Thoracic aorta (tissue), 2 donors: ENCODE measurements at regions not wholly inside any gene's neighbourhood (a gene's known extent, or its start where the extent isn't known, plus 50 kb on each side); places are given as distances from the start of the nearest gene placed in this dataset.

Experiments
- ATAC-seq: fragments of 150-250 bp; one replicate; pipeline ENCODE4 v1.8.0; 2017; ENCODE audit warnings: low read depth; ENCODE audit not compliant: insufficient number of reproducible peaks, low FRiP score
- DNase-seq: peaks from one replicate; pipeline ENCODE4 v3.0.0-alpha.2; 2020; ENCODE audit warnings: low spot score
- H3K27ac ChIP-seq, 2 donors: fragments of 200-600 bp; sonication (generic); 1 replicate in 1 of 2; 2 replicates in 1 of 2; pipeline ENCODE4 v1.5.1; 2016; ENCODE audit warnings: mild to moderate bottlenecking in 2 of 2, moderate library complexity in 2 of 2
- H3K27me3 ChIP-seq: fragments of 200-600 bp; sonication (generic); replicated peaks from 2 replicates; pipeline ENCODE4 v1.6.0; 2016; ENCODE audit warnings: mild to moderate bottlenecking; ENCODE audit not compliant: insufficient read depth
- H3K36me3 ChIP-seq: fragments of 200-600 bp; sonication (generic); one replicate; pipeline ENCODE4 v1.5.1; 2016
- H3K4me1 ChIP-seq, 2 donors: fragments of 200-600 bp; sonication (generic); 1 replicate in 1 of 2; 2 replicates in 1 of 2; pipeline versions ENCODE4 v1.5.1 to v1.6.0; 2016; ENCODE audit warnings: low read depth in 2 of 2, mild to moderate bottlenecking in 1 of 2; ENCODE audit not compliant: control insufficient read depth in 1 of 2
- H3K4me3 ChIP-seq: fragments of 200-600 bp; sonication (generic); 2 replicates; pipeline ENCODE4 v1.5.1; 2016; ENCODE audit warnings: mild to moderate bottlenecking
- H3K9me3 ChIP-seq: fragments of 200-600 bp; sonication (generic); 2 replicates; pipeline ENCODE4 v1.5.1; 2016
- TF ChIP-seq, protein P1 (sequence below): fragments of 200-600 bp; sonication (generic); IDR thresholded peaks from one replicate; pipeline ENCODE4 v1.5.1; 2019; ENCODE audit warnings: antibody characterized with exemption

DNA sequence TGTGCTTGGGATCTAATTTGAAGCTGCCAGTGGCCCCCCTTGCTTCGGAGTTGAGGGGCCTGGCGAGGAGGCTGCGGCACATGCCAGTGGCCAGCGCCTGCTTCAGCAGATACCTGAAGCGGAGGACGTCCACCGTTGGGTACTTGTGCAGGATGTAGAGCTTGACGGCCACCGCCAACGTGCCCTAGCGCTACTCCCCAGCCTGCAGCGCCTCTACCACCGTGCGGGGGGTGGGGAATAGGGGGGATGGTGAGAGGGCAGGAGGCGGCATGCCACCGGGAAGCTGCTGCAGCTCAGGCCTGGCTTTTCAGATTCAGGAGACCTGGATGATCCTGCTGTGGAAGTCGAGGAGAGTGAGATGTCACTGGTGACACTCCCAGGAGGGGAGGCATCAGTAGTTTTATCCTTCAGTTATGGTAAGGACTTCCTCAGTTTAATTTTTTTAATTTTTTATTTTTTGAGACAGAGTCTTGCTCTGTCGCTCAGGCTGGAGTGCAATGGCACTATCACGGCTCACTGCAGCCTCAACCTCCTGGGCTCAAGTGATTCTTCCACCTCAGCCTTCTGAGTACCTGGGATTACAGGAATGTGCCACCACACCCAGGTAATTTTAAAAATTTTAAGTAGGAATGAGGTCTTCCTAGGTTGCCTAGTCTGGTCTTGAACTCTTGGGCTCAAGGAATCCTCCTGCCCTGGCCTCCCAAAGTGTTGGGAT lies 150.6 kb upstream of the FRMD4B start:
- TF ChIP-seq, protein P1, sequence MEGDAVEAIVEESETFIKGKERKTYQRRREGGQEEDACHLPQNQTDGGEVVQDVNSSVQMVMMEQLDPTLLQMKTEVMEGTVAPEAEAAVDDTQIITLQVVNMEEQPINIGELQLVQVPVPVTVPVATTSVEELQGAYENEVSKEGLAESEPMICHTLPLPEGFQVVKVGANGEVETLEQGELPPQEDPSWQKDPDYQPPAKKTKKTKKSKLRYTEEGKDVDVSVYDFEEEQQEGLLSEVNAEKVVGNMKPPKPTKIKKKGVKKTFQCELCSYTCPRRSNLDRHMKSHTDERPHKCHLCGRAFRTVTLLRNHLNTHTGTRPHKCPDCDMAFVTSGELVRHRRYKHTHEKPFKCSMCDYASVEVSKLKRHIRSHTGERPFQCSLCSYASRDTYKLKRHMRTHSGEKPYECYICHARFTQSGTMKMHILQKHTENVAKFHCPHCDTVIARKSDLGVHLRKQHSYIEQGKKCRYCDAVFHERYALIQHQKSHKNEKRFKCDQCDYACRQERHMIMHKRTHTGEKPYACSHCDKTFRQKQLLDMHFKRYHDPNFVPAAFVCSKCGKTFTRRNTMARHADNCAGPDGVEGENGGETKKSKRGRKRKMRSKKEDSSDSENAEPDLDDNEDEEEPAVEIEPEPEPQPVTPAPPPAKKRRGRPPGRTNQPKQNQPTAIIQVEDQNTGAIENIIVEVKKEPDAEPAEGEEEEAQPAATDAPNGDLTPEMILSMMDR, result no peak
- Histone ChIP-seq H3K27me3 (no peaks in the 10 kb centered on the region), H3K9me3 (no peaks in the 10 kb centered on the region), H3K4me3 (no peak overlapping the region), H3K27ac (no peak overlapping the region), H3K4me1 (peaks cover 0 to under 1% of the 10 kb centered on the region in 2 donors), H3K36me3 (no peaks in the 10 kb centered on the region)
- ATAC-seq (no peak), DNase-seq (no peak)

DNA sequence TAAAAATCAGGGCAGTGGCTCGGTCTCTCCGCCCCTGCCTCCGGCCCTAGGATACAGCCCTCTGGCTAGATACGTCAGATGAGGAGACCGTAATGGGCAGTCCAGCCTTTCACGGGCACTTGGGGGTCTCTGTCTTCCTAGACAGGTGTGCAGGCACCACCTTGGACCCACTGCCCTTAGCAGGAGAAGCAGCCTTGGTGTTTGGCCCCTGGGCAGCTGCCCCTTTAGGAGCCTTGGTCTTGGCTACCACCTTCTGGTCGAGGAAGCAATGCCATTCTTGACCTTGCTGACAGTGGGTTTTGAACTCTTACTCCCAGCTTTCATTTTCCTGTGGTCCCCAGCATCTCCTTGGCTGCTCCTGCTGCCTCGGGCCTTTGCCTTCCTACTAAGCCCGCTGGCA lies 149.7 kb upstream of the FRMD4B start:
- H3K27ac ChIP-seq, result no peak overlapping the region
- no peaks in the 10 kb centered on the region for H3K4me1 ChIP-seq
- H3K4me3 ChIP-seq, result no peak overlapping the region
- H3K9me3 ChIP-seq, result no peaks in the 10 kb centered on the region
- ATAC-seq (no peak), DNase-seq (no peak)
- H3K36me3 ChIP-seq, result no peaks in the 10 kb centered on the region
- TF ChIP-seq, protein P1, result no peak
- H3K27me3 ChIP-seq, result no peaks in the 10 kb centered on the region

DNA sequence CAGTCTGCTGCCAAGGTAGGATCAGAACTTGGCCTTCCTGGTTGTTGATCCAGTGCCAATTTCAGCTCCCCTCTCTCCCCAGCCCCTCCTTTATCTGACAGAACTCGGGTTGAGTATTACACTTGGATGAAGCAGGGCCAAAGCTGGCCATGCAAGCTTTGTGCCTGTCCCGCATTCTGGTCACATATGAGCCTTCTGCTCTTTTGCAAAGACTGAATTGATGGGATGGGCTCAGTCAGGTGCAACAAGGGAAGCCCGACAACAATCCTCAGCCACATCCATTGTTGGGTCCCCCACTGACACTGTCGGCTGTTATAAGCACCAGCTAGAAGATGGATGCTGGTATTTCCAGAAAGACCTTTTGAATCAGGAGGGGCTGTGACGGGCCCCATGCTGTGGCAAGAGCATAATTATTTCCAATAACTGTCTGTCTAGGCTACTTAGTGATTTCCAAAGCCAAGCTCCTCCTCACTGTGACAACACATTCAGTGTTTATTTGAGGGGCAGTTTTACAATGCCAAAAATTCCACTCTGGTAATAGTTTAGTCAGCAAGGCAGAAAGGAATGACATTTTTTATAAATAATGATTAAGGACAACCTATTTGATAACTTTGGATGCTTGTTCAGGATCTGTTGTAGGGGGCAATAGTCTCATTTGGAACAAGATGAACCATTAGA lies 146.8 kb upstream of the FRMD4B start:
- H3K27me3 ChIP-seq, result no peaks in the 10 kb centered on the region
- H3K36me3 ChIP-seq, result no peaks in the 10 kb centered on the region
- TF ChIP-seq, protein P1, result no peak
- ATAC-seq (no peak), DNase-seq (no peak)
- H3K9me3 ChIP-seq, result no peaks in the 10 kb centered on the region
- no peaks in the 10 kb centered on the region for H3K4me1 ChIP-seq
- no peak overlapping the region for H3K4me3 ChIP-seq
- no peak overlapping the region for H3K27ac ChIP-seq

DNA sequence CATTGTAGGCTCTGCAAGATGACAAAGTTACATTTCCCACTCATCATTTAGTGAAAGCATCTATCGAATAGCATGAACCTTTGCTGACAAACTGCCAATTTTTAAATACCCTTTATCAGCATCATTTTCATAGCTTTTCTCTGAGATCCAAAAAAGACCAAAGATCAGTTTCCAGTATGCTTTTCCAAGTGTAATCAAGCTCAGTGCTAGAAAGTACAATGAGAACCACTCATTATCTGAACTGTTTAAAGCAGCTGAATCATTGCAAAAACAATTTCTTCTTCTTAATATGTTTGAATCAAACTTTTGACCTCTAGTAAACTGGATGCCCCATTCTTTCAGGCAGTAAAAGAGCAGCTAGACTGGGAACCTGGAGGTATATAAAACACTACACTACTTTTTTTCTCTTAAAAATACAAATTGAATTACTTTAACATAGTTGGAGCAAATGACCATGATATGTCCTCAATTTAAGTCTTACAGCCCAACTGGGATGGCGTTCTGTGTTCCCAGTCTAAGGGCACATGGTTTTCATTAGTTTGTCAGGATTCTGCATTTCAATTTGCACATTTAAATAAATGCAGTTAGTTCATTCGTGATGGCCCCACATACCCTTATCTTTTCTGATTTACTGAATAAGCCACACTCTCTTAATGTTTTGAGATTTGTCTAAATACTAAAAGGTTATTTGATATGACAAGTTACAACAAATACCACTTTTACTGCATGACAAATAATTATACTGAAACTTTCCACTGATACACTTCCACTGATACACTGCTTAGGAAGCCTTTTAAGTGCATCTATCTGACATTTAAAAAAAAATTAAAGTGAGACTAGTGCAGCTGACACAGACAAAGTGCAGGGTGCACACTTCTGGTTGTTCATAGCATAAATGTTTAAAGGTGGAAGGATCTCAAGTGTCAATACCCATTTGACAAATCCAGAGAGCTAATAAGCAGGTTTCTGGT lies 146.0 kb upstream of the FRMD4B start:
- H3K27me3 ChIP-seq, result no peaks in the 10 kb centered on the region
- no peak overlapping the region for H3K27ac ChIP-seq
- no peaks in the 10 kb centered on the region for H3K36me3 ChIP-seq
- ATAC-seq, result no peak
- H3K4me3 ChIP-seq, result no peak overlapping the region
- TF ChIP-seq, protein P1, result no peak
- H3K9me3 ChIP-seq, result no peaks in the 10 kb centered on the region
- H3K4me1 ChIP-seq, result no peaks in the 10 kb centered on the region
- no peak for DNase-seq

DNA sequence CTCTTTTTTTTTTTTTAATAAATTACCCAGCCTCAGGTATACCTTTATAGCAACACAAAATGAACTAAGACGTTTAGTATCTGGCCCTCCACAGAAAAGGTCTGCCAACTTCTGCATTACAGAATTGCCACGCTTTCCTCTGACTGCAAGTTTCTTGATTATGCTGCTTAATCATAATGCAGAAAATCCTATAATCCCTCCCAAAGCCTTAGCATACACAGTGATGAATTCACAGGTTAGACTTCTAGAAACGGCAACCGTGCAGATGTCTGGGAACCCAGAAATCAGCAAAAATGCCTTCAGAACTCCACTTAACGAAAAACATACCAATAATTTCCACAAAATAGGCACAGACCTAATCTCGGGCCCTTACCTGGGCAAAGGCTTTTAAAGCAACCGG lies 144.7 kb upstream of the FRMD4B start:
- Histone ChIP-seq H3K4me3 (no peak overlapping the region), H3K27ac (no peak overlapping the region), H3K4me1 (no peaks in the 10 kb centered on the region), H3K36me3 (no peaks in the 10 kb centered on the region), H3K27me3 (no peaks in the 10 kb centered on the region), H3K9me3 (no peaks in the 10 kb centered on the region)
- DNase-seq (no peak), ATAC-seq (no peak)
- TF ChIP-seq, protein P1, result no peak
